ENCODE measurements at regions not wholly inside any gene's neighbourhood (a gene's known extent, or its start where the extent isn't known, plus 50 kb on each side); places are given as distances from the start of the nearest gene placed in this dataset.
A peak's percentile ranks its signal among the peaks of the same experiment; 100 is the strongest.

DNA sequence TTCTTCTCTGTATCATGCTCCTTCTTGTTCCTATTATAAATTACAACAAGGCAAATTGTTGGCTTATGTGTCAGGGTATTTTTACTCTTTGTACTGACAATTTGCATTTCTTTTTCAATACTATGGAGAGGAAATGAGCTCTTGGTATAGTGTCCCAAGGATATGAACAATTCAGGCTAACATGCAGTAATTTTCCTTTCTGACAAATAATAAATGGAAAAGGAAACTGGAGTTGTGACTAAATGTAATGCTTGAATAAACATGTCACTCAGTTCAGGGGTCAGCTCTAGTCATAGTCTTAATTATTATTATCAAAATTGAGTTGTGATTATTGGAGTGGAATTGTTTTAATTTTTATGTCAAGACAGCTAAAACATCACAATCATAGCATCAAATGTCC lies 256.0 kb upstream of the ZPLD1 start:
- Mint-ChIP-seq H3K36me3 (ENCODE audit: low read depth) (no peaks in the 10 kb centered on the region), H3K9me3 (no peaks in the 10 kb centered on the region), H3K27ac (no peak overlapping the region), H3K27me3 (no peaks in the 10 kb centered on the region), H3K4me1 (no peaks in the 10 kb centered on the region), H3K4me3 (no peak overlapping the region)
- no peak for ATAC-seq (replicated peaks)

DNA sequence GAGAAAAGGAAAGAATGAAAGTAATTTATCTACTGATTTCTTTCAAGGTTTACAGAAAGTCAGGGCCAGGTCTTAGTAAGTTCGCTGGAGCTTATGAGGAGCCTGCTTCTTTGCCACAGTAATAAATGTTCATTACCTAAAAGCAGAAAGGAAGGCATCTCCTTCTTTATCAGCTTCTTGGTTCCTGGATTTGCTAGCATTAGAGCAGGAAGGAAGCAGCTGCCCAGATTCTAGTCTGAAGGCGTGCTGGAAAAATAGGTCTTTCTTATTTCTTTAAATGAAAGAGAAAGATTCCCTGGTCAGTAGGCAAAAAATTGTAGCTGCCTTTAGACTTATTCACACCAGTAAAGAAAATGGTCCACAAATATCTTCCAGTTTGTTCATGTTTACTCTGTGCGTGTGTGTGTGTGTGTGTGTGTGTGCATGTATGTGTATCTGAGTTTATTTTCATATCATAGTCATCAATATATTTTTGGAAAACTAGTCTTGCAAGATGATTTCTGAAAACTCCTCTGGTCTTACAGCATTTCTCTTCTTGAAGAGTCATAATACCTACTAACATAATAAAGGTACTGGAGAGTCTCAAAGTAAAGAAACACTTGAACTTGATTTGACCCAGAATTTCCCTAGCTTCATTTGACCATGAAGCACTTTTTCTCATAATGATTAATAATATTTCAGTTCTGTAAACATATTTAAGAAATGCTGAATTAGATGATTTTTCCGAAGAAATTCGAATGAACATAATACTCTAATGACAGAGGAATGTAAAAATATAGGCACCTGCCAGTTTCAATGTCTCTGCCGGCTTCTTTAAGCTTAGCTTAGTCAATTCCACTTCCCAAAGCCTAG lies 255.3 kb upstream of the ZPLD1 start:
- Mint-ChIP-seq H3K4me3 (no peak overlapping the region), H3K4me1 (no peaks in the 10 kb centered on the region), H3K27ac (no peak overlapping the region), H3K36me3 (ENCODE audit: low read depth) (no peaks in the 10 kb centered on the region), H3K9me3 (no peaks in the 10 kb centered on the region), H3K27me3 (no peaks in the 10 kb centered on the region)
- ATAC-seq (replicated peaks): no peak

DNA sequence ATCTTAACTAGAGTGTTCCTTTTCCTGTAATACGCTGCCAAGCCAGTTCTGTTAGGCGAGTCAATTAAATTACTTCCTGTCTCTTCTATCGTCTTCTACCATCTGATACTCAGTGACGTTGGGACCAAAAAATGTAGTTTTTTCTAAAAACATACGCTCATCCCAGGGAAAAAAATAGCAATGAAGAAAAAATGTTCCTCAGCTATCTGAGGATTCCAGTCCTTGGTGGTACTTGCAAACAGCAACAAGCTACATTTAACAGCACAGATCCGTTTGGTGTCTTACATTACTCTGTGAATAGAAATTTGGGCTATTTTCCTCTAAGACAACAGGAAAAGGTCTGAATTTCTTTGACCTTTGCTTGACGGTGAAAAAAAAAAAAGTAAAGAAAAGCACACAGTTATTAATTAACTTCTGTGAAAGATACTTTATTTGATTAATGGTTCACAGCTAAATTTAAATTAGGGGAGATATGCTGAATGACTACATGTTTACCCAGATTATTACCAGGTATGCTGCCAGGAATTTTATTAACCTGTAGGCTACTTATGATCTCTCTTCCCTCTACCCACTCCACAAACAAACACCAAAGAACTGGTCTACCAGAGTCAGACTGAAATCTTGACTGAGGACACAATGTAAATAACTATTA lies 254.4 kb upstream of the ZPLD1 start:
- no peak for ATAC-seq (replicated peaks)
- H3K4me3 Mint-ChIP-seq: no peak overlapping the region
- H3K27me3 Mint-ChIP-seq: no peaks in the 10 kb centered on the region
- H3K4me1 Mint-ChIP-seq: no peaks in the 10 kb centered on the region
- no peaks in the 10 kb centered on the region for H3K9me3 Mint-ChIP-seq
- no peak overlapping the region for H3K27ac Mint-ChIP-seq
- H3K36me3 Mint-ChIP-seq (ENCODE audit: low read depth): no peaks in the 10 kb centered on the region

DNA sequence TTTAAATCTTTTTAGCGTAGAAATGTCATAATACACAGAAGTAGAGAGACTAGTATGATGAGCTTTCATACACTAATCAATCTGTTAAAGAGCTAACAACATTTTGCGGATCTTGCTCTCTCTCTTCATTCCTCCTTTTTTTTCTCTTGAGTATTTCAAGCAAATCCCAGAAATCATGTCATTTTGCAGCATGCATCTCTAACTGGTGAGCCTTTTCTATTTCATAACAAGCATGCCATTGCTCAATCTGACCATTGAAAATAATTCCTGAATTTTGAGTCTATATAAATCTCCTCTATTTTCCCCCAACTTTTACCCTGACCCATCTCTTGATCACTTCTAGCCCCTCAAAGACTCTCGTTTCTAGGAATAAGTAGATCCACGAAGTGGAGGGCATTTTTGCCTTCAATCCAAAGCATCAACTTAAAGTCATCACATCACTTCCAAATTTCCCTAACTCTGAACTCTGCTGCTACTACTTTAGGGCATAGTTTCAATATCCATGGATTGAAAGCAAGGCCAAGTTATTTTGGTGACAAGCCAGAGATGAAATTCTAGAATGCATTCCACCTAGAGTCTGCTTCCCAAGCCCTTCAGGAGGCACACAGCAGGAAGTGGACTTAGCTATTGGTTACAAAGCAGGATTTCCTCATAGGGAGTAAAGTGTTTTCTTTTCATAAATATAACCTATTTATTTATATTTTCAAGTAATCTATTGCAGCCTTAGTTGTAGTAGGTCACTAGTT lies 253.5 kb upstream of the ZPLD1 start:
- no peak for ATAC-seq (replicated peaks)
- H3K36me3 Mint-ChIP-seq (ENCODE audit: low read depth): no peaks in the 10 kb centered on the region
- no peak overlapping the region for H3K27ac Mint-ChIP-seq
- H3K4me3 Mint-ChIP-seq: no peak overlapping the region
- H3K4me1 Mint-ChIP-seq: no peaks in the 10 kb centered on the region
- no peaks in the 10 kb centered on the region for H3K27me3 Mint-ChIP-seq
- no peaks in the 10 kb centered on the region for H3K9me3 Mint-ChIP-seq

DNA sequence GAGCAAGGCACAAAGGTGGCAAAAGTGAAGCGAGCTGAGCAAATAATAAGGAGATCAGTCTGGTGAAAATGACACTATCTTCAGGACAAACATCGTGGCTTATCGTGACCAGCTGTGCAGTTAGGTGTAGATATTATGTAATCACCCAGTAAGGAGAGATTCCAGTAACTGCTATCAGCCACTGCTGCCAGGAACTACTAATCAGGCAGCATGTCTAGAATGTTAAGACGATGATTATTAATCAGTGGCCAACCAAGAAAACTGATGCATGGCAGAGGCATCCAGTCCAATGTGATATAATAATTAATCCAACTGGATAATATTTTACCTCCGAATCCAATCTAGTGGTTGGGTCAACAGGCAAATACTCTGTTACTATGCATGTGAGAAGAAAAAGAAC lies 252.7 kb upstream of the ZPLD1 start:
- Mint-ChIP-seq H3K9me3 (no peaks in the 10 kb centered on the region), H3K36me3 (ENCODE audit: low read depth) (no peaks in the 10 kb centered on the region), H3K27ac (no peak overlapping the region), H3K4me1 (no peaks in the 10 kb centered on the region), H3K27me3 (no peaks in the 10 kb centered on the region), H3K4me3 (no peak overlapping the region)
- no peak for ATAC-seq (replicated peaks)

DNA sequence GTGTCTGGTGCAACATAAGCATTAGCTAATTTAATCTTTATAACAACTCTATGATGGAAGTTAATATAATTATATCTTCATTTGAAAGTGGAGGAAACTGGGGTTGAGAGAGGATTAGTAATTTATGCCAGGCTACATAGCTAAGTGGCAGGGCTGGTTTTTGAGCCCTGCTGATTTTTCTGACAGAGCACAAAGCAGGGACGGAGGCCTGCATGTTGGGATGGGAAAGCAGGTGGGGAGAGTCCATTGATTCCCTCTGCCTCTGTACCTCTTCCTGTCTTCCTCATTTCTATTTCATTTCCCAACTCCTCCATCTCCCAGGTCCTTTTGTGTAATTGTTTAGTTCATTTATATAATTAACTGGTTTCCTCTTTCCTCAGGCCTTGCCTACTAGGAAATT lies 251.6 kb upstream of the ZPLD1 start:
- H3K9me3 Mint-ChIP-seq: no peaks in the 10 kb centered on the region
- no peaks in the 10 kb centered on the region for H3K4me1 Mint-ChIP-seq
- H3K4me3 Mint-ChIP-seq: no peak overlapping the region
- no peak overlapping the region for H3K27ac Mint-ChIP-seq
- no peaks in the 10 kb centered on the region for H3K36me3 Mint-ChIP-seq (ENCODE audit: low read depth)
- H3K27me3 Mint-ChIP-seq: no peaks in the 10 kb centered on the region
- ATAC-seq (replicated peaks): no peak

DNA sequence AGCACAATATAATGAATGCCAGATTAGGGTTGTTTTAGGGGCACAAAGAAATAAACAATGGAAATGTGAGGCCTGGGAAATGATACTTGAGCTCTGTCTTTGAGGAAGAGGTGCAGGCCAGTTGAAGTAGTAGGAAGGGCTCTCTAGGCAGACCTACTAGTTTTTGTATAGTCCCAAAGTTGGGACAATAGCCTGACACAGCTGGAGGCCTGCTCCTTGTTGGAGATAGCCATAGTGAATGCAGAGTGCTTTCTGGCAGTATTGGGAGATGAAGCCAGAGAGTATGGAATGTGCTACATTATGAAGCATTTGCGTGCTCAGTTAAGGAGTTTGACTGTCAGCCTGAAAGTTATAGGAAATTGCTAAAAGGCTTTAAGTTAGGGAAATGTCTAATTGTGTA lies 251.2 kb upstream of the ZPLD1 start:
- Mint-ChIP-seq H3K4me1 (no peaks in the 10 kb centered on the region), H3K9me3 (no peaks in the 10 kb centered on the region), H3K27ac (no peak overlapping the region), H3K4me3 (no peak overlapping the region), H3K36me3 (ENCODE audit: low read depth) (no peaks in the 10 kb centered on the region), H3K27me3 (no peaks in the 10 kb centered on the region)
- no peak for ATAC-seq (replicated peaks)

DNA sequence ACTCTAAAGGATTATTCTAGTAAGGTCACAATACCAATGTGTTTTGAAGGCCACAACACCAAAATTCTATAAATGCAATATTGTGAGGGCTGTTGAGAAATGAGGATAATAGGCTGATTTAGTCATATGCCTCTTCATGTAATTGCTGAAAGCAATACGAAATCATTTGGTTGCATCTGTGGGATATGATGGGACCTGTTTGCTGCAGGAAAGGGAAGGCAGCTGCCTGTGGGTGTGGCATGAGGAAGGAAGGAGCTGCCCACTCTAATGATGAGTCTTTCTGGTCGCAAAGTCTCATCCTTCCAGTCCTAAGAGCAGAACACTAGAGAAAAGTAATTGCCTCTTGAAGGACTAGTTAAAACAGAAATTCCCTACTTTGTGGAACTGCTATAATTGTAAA lies 245.3 kb upstream of the ZPLD1 start:
- H3K4me3 Mint-ChIP-seq: no peak overlapping the region
- no peaks in the 10 kb centered on the region for H3K27me3 Mint-ChIP-seq
- no peak for ATAC-seq (replicated peaks)
- H3K9me3 Mint-ChIP-seq: no peaks in the 10 kb centered on the region
- H3K27ac Mint-ChIP-seq: no peak overlapping the region
- no peaks in the 10 kb centered on the region for H3K36me3 Mint-ChIP-seq (ENCODE audit: low read depth)
- peaks cover 7% of the 10 kb centered on the region for H3K4me1 Mint-ChIP-seq

DNA sequence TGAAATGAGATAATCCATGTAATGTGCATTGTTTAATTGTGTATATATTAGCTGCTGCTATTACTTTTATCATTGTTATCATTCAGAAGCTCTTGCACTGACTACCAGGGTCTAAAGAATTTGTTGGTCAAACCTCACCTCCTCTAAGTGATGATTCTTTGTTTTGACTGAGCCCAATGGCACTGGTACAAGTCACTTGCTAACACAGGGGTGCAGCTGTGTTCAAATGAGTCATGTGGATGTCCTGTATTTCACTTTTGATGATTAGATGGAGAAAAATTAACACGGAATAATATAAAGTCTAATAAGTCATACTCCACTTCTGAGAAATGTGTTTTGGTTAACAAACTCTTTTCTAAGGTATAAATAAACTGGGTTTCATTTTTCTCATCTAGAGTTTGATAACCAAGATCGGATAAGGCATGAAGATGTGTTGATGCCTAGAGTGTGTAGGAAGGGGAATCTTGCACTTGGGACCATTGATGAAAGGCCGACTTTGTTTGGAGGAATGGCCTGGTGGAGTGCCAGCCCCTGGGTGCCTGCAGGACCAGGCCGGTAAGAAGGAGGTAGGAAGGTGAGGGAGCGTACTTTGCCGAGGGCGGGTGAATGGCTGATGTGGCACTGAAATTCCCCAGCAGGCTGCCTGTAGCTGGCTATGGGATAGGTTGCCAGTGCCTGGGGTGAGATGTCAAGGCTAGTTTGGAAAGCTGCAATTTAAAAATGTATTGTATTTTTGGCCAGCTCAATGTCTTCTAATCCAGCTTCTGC lies 244.7 kb upstream of the ZPLD1 start:
- H3K36me3 Mint-ChIP-seq (ENCODE audit: low read depth): no peaks in the 10 kb centered on the region
- H3K27me3 Mint-ChIP-seq: no peaks in the 10 kb centered on the region
- ATAC-seq (replicated peaks): no peak
- no peak overlapping the region for H3K27ac Mint-ChIP-seq
- no peak overlapping the region for H3K4me3 Mint-ChIP-seq
- peaks cover 7% of the 10 kb centered on the region for H3K4me1 Mint-ChIP-seq
- H3K9me3 Mint-ChIP-seq: no peaks in the 10 kb centered on the region

DNA sequence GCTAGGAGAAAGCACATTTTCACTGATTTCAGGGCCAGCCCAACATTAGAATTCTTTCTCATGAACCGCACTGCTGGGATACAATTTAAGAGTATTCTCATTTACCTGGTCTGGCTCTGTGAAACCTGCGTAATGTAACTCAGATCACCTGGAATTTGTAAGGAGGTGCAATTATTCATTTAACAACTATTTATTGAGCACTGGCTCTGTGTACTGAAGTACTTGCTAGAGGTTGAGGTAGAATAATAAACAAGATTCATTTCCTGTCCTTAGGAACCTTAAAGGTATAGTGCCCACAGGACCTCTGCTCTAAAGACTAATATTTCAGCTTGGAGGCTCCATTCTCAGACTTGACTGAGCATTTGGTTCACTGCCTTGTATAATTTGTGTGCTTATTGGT lies 242.2 kb upstream of the ZPLD1 start:
- ATAC-seq (replicated peaks): no peak

DNA sequence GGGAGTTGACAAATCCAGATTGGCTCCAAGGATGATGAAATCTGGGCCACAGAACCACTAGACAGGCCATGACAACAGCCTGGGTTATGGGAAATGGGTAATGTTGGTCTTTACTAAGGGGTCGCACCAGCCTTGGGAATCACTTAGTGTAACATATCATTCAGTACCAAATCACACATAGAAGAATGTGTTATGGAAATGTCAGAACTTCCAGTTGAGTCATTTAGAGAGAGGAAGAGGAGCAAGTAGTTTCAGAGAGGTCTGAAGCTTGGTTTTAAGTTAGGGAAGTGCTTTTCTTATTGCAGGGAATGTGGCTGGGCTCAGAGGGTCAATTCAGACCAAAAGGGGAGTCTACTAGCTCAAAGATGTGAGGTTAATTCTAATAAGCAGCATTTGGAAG lies 241.6 kb upstream of the ZPLD1 start:
- peak overlapping the region; percentile 25 for H3K27ac Mint-ChIP-seq
- no peaks in the 10 kb centered on the region for H3K36me3 Mint-ChIP-seq (ENCODE audit: low read depth)
- H3K4me3 Mint-ChIP-seq: no peak overlapping the region

More for the DNA sequence above, 242.2 kb upstream of the ZPLD1 start:
- H3K27me3 Mint-ChIP-seq: no peaks in the 10 kb centered on the region
- H3K36me3 Mint-ChIP-seq (ENCODE audit: low read depth): no peaks in the 10 kb centered on the region
- no peak overlapping the region for H3K4me3 Mint-ChIP-seq
- H3K4me1 Mint-ChIP-seq: peaks cover 7% of the 10 kb centered on the region
- peak overlapping the region; percentile 25 for H3K27ac Mint-ChIP-seq
- H3K9me3 Mint-ChIP-seq: no peaks in the 10 kb centered on the region

DNA sequence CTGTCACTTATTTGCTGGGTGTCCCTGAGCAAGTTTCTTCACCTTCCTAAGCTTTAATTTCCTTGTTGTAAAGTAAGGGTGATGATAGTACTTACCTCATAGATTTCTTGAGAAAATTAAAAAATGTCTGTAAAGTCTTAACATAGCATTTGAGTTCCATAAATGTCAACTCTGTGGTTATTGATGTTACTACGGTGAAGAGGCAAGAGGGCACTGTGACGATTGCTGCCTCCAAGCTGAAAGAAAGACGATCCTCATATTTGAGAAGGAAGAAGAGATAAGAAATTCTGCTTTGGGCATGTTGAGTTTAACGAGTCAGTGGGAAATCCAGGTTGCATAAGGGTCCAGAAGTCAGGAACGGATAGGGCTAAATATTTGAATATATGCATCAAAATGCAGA lies 240.8 kb upstream of the ZPLD1 start:
- H3K27me3 Mint-ChIP-seq: no peaks in the 10 kb centered on the region
- H3K9me3 Mint-ChIP-seq: no peaks in the 10 kb centered on the region
- no peak overlapping the region for H3K27ac Mint-ChIP-seq
- no peak for ATAC-seq (replicated peaks)
- H3K4me3 Mint-ChIP-seq: no peak overlapping the region
- peaks cover 7% of the 10 kb centered on the region for H3K4me1 Mint-ChIP-seq
- no peaks in the 10 kb centered on the region for H3K36me3 Mint-ChIP-seq (ENCODE audit: low read depth)

More for the DNA sequence above, 241.6 kb upstream of the ZPLD1 start:
- no peaks in the 10 kb centered on the region for H3K27me3 Mint-ChIP-seq
- no peak for ATAC-seq (replicated peaks)
- peaks cover 7% of the 10 kb centered on the region for H3K4me1 Mint-ChIP-seq
- no peaks in the 10 kb centered on the region for H3K9me3 Mint-ChIP-seq

DNA sequence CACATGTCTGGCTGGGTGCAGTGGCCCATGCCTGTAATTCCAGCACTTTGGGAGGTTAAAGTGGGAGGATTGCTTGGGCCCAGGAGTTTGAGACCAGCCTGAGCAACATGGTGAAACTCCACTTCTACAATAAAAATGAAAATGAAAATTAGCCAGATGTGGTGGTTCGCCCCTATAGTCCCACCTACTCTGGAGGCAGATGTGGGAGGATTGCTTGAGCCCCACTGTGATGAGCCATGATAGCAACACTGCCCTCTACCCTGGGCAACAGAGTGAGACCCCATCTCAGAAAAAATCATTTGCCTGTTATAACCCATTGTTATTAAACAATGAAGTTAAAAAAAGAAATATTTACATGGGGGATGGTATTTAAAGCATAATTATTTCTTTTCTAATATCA lies 240.1 kb upstream of the ZPLD1 start:
- Mint-ChIP-seq H3K4me1 (peaks cover 7% of the 10 kb centered on the region), H3K36me3 (ENCODE audit: low read depth) (no peaks in the 10 kb centered on the region), H3K9me3 (no peaks in the 10 kb centered on the region), H3K4me3 (no peak overlapping the region), H3K27me3 (no peaks in the 10 kb centered on the region), H3K27ac (no peak overlapping the region)
- ATAC-seq (replicated peaks): no peak

DNA sequence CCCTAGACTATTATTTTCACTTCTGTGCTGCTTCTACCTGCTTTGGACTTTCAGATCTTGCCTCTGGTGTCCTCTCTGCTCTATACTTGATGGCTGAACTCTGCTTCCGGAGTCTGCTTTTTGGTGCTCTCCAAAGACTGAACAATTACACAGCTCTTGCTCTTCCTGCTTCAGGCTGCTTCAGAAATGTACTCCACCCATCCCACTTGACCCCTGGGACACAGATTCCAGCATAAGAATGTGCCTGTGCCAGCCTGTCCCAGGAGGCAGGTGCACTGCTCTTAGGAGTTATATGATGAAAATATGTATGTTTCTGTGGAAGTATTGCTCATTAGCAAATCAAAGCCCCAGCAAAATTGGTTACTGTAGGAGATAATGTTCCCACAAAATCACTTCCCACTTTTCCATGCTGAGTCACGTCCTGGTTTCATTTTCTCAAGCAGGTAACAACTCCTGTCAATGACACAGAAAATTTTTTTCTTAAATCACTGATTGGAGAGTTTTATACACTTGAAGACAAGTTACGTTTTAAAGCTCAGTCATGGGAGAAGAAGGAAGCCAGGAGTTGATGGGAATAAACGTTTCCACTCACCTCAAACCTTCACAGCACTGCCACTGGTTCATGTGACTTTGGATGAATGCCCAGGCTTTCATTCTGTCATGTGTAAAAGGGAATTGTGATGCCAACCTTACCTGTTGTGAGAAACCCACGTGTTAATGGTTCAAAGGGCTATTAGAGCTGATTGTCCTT lies 239.4 kb upstream of the ZPLD1 start:
- no peaks in the 10 kb centered on the region for H3K9me3 Mint-ChIP-seq
- no peaks in the 10 kb centered on the region for H3K36me3 Mint-ChIP-seq (ENCODE audit: low read depth)
- H3K27me3 Mint-ChIP-seq: no peaks in the 10 kb centered on the region
- ATAC-seq (replicated peaks): no peak
- H3K27ac Mint-ChIP-seq: no peak overlapping the region
- peaks cover 7% of the 10 kb centered on the region for H3K4me1 Mint-ChIP-seq
- no peak overlapping the region for H3K4me3 Mint-ChIP-seq

Measured in activated T-helper 17 cell treated with anti-CD3 and anti-CD28 coated beads, Interleukin-2, amount 50 U/mL, for 72 hours (primary cell).